ENCODE measurements at regions not wholly inside any gene's neighbourhood (a gene's known extent, or its start where the extent isn't known, plus 50 kb on each side); places are given as distances from the start of the nearest gene placed in this dataset.

DNA sequence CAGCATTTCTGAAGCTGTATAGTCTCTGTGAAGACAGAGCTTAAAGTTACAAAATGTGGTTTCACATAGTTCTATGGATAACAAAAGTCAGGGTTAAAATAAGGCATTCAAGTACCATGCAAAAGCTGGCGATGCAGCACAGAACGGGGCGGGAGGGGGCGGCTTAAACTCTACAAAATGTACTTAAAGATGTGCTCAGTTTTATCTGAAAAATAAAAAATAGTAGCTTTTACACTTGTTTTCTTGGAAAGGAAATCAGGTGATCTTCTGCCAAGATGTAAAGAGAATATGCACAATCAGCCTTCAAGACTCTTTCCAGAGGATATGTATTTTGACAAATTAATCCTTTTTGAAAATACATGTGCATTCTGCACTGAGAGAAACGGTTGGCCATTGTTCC, 301.7 kb upstream of the EMCN start:
- Histone ChIP-seq H3K23ac (ENCODE audit: insufficient read length, low read depth, low read length) (no peak overlapping the region), H4K5ac (ENCODE audit: insufficient read length, low read depth, low read length) (no peak overlapping the region), H4K91ac (ENCODE audit: insufficient read length, low read depth, low read length) (no peak overlapping the region), H2BK5ac (ENCODE audit: insufficient read length, low read length) (no peak overlapping the region), H3K9me3 (ENCODE audit: control insufficient read depth, low read depth, low read length) (no peaks in the 10 kb centered on the region), H2AFZ (ENCODE audit: low read length) (no peak overlapping the region), H3K4ac (ENCODE audit: low read depth, low read length) (no peak overlapping the region), H2BK12ac (ENCODE audit: insufficient read length, low read depth, low read length) (no peak overlapping the region), H4K8ac (replicated peaks; ENCODE audit: insufficient read length, low read depth, low read length) (no peak overlapping the region), H2AK5ac (ENCODE audit: insufficient read length, low read length) (no peak overlapping the region), H3K4me2 (ENCODE audit: insufficient read depth, insufficient read length, low read length) (no peak overlapping the region), H2BK20ac (ENCODE audit: low read depth, low read length, poor library complexity, severe bottlenecking) (no peak overlapping the region), H3K27ac (ENCODE audit: insufficient read length, low read depth, low read length) (no peak overlapping the region), H3K18ac (ENCODE audit: insufficient read length, low read depth, low read length) (no peak overlapping the region), H3K9ac (ENCODE audit: extremely low read depth, insufficient read length, low read length) (no peak overlapping the region), H2BK15ac (ENCODE audit: low read depth, low read length) (no peak overlapping the region), H3K23me2 (ENCODE audit: insufficient read length, low read depth, low read length, poor library complexity, severe bottlenecking) (no peaks in the 10 kb centered on the region), H3T11ph (ENCODE audit: low read length) (no peak overlapping the region), H3K56ac (ENCODE audit: insufficient read length, low read depth, low read length) (no peak overlapping the region), H4K20me1 (ENCODE audit: control insufficient read depth, insufficient read depth, insufficient read length) (no peaks in the 10 kb centered on the region), H3K27me3 (ENCODE audit: insufficient read depth, low read length) (no peaks in the 10 kb centered on the region), H2BK120ac (ENCODE audit: low read depth, low read length, poor library complexity, severe bottlenecking) (no peak overlapping the region), H3K79me2 (ENCODE audit: insufficient read depth, low read length) (no peaks in the 10 kb centered on the region), H3K4me1 (ENCODE audit: insufficient read depth, low read length) (peaks cover 9% of the 10 kb centered on the region), H3K79me1 (ENCODE audit: insufficient read depth, low read depth, low read length, poor library complexity, severe bottlenecking) (no peaks in the 10 kb centered on the region), H3K14ac (ENCODE audit: insufficient read depth, low read length) (no peak overlapping the region)
- H3K4me1 Mint-ChIP-seq, result peaks cover 10% of the 10 kb centered on the region in 2 experiments
- H3K27me3 Mint-ChIP-seq (ENCODE audit: low read depth), result no peaks in the 10 kb centered on the region
- H3K4me3 Mint-ChIP-seq, result no peak overlapping the region
- H3K9me3 Mint-ChIP-seq, result no peaks in the 10 kb centered on the region
- no peaks in the 10 kb centered on the region for H3K36me3 Mint-ChIP-seq (ENCODE audit: insufficient read depth in 1 of 3, low read depth in 3 of 3)
- no peak for DNase-seq
- TF ChIP-seq, protein P1, sequence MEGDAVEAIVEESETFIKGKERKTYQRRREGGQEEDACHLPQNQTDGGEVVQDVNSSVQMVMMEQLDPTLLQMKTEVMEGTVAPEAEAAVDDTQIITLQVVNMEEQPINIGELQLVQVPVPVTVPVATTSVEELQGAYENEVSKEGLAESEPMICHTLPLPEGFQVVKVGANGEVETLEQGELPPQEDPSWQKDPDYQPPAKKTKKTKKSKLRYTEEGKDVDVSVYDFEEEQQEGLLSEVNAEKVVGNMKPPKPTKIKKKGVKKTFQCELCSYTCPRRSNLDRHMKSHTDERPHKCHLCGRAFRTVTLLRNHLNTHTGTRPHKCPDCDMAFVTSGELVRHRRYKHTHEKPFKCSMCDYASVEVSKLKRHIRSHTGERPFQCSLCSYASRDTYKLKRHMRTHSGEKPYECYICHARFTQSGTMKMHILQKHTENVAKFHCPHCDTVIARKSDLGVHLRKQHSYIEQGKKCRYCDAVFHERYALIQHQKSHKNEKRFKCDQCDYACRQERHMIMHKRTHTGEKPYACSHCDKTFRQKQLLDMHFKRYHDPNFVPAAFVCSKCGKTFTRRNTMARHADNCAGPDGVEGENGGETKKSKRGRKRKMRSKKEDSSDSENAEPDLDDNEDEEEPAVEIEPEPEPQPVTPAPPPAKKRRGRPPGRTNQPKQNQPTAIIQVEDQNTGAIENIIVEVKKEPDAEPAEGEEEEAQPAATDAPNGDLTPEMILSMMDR (conservative IDR thresholded peaks at IDR 0.05), result no peak
- WGBS (ENCODE audit: extremely low coverage, insufficient read length, low lambda C conversion rate), result no CpG with 5 or more reads among the region's 5 CpGs
- no peak overlapping the region for H3K27ac Mint-ChIP-seq

Measured in H9 (cell line).